ENCODE measurements at regions not wholly inside any gene's neighbourhood (a gene's known extent, or its start where the extent isn't known, plus 50 kb on each side); places are given as distances from the start of the nearest gene placed in this dataset.

- TF ChIP-seq, protein P1, sequence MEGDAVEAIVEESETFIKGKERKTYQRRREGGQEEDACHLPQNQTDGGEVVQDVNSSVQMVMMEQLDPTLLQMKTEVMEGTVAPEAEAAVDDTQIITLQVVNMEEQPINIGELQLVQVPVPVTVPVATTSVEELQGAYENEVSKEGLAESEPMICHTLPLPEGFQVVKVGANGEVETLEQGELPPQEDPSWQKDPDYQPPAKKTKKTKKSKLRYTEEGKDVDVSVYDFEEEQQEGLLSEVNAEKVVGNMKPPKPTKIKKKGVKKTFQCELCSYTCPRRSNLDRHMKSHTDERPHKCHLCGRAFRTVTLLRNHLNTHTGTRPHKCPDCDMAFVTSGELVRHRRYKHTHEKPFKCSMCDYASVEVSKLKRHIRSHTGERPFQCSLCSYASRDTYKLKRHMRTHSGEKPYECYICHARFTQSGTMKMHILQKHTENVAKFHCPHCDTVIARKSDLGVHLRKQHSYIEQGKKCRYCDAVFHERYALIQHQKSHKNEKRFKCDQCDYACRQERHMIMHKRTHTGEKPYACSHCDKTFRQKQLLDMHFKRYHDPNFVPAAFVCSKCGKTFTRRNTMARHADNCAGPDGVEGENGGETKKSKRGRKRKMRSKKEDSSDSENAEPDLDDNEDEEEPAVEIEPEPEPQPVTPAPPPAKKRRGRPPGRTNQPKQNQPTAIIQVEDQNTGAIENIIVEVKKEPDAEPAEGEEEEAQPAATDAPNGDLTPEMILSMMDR (IDR thresholded peaks at IDR 0.05), result no peak
- TF ChIP-seq POLR2A (IDR thresholded peaks at IDR 0.05) (no peak), POLR2AphosphoS5 (IDR thresholded peaks at IDR 0.05) (no peak)
These were observed 138.7 kb upstream of the DGKB start for GRCh38 chr7:15041226-15041625.
